SU-DHL-6 (cell line): ENCODE measurements at regions not wholly inside any gene's neighbourhood (a gene's known extent, or its start where the extent isn't known, plus 50 kb on each side); places are given as distances from the start of the nearest gene placed in this dataset.

Source experiments
- EZH2phosphoT487 ChIP-seq: fragments of 200-600 bp; sonication (generic), shearing (Covaris generic); conservative IDR thresholded peaks from 2 replicates; pipeline ENCODE4 v1.6.1; 2018; ENCODE audit warnings: mild to moderate bottlenecking, antibody characterized with exemption, low read length, moderate library complexity, mixed read lengths
- TF ChIP-seq, protein P1 (sequence below): fragments of 200-600 bp; sonication (generic); IDR thresholded peaks from one replicate; pipeline ENCODE4 v1.5.1; 2017; ENCODE audit warnings: antibody characterized with exemption, mild to moderate bottlenecking, low read length, moderate library complexity; ENCODE audit not compliant: insufficient read depth, poor library complexity, severe bottlenecking

DNA sequence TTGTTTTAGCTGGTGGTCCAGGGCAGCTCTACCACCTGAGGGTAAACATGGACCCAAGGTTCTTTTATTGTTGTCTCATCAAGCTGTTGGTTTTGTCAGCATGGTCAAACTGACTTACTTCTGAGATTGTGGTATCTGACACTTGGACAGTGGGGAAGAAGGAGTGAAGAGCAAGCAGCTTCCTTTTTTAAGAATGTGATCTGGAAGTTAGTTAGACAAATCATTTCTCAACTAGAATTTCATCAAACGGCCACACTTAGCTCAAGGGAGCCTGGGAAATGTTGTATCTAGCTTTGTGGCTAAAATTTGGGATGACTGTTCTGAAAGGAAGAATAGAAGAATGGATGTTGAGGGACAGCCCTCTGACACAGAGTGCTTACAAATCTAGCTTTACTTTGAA, 215.2 kb downstream of the ZNF621 start:
- TF ChIP-seq, protein P1, sequence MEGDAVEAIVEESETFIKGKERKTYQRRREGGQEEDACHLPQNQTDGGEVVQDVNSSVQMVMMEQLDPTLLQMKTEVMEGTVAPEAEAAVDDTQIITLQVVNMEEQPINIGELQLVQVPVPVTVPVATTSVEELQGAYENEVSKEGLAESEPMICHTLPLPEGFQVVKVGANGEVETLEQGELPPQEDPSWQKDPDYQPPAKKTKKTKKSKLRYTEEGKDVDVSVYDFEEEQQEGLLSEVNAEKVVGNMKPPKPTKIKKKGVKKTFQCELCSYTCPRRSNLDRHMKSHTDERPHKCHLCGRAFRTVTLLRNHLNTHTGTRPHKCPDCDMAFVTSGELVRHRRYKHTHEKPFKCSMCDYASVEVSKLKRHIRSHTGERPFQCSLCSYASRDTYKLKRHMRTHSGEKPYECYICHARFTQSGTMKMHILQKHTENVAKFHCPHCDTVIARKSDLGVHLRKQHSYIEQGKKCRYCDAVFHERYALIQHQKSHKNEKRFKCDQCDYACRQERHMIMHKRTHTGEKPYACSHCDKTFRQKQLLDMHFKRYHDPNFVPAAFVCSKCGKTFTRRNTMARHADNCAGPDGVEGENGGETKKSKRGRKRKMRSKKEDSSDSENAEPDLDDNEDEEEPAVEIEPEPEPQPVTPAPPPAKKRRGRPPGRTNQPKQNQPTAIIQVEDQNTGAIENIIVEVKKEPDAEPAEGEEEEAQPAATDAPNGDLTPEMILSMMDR = no peak
- TF ChIP-seq EZH2phosphoT487 = no peak
